Sigmoid colon (tissue), 6 donors: ENCODE measurements at regions not wholly inside any gene's neighbourhood (a gene's known extent, or its start where the extent isn't known, plus 50 kb on each side); places are given as distances from the start of the nearest gene placed in this dataset.

Experiments
- DNase-seq: peaks from one replicate; pipeline ENCODE4 v3.0.0-alpha.2; 2019
- H3K27ac ChIP-seq, 4 donors: fragments of 200-600 bp; sonication (generic); one replicate each; pipeline ENCODE4 v1.5.1; 2016 to 2019; ENCODE audit warnings: mild to moderate bottlenecking in 1 of 4
- H3K27me3 ChIP-seq, 3 donors: fragments of 200-600 bp; sonication (generic); one replicate each; pipeline ENCODE4 v1.5.1; 2019; ENCODE audit warnings: mild to moderate bottlenecking in 1 of 3
- H3K36me3 ChIP-seq, 4 donors: fragments of 200-600 bp; sonication (generic); one replicate each; pipeline ENCODE4 v1.5.1; 2016 to 2019
- H3K4me1 ChIP-seq, 4 donors: fragments of 200-600 bp; sonication (generic); one replicate each; pipeline ENCODE4 v1.5.1; 2017 to 2019
- H3K4me3 ChIP-seq, 4 donors: fragments of 200-600 bp; sonication (generic); one replicate each; pipeline ENCODE4 v1.5.1; 2017 to 2019; ENCODE audit warnings: mild to moderate bottlenecking in 2 of 4, moderate library complexity in 1 of 4
- H3K9me3 ChIP-seq, 4 donors: fragments of 200-600 bp in 3 of 4; sonication (generic) in 3 of 4; one replicate each; pipeline versions ENCODE4 v1.5.1 to v1.6.1; 2013 to 2019
- EP300 ChIP-seq, 4 donors: sonication (generic); formaldehyde crosslinking; IDR thresholded peaks; one replicate each; pipeline ENCODE4 v1.6.1; 2017; ENCODE audit warnings: antibody characterized with exemption in 4 of 4
- POLR2A ChIP-seq, 2 donors: fragments of 450-650 bp; IDR thresholded peaks; one replicate each; pipeline ENCODE4 v1.6.1; 2016; ENCODE audit warnings: antibody characterized with exemption in 2 of 2, mild to moderate bottlenecking in 2 of 2, moderate library complexity in 2 of 2
- POLR2AphosphoS5 ChIP-seq, 4 donors: sonication (generic); formaldehyde crosslinking; IDR thresholded peaks; one replicate each; pipeline ENCODE4 v1.6.1; 2017; ENCODE audit warnings: antibody characterized with exemption in 4 of 4
- WGBS, 2 donors: extraction: QIAGEN DNeasy Blood & Tissue Kit; methylation state at CpG; one replicate each; pipeline ENCODE4 v1.1.7; 2013; 5-methylcytosine and 5-hydroxymethylcytosine counted together
- intact Hi-C: fragments of 100-400 bp; cut with DNase I; formaldehyde crosslinking; loops from one replicate; pipeline ENCODE4 v1.15.1; 2023
- TF ChIP-seq, protein P1 (sequence below), 4 experiments: fragments of 450-650 bp in 3 of 4; fragments of 200-600 bp in 1 of 4; IDR thresholded peaks; one replicate each; pipeline ENCODE4 v1.5.1; 2016 to 2019; ENCODE audit warnings: antibody characterized with exemption in 4 of 4, mild to moderate bottlenecking in 3 of 4, moderate library complexity in 2 of 4
- donor health status: healthy with polysubstance abuse.
- donor health status: healthy.

- H3K4me3 ChIP-seq: no peak overlapping the region
- 90 to 92% methylated on average over 9 of the region's 9 CpGs for WGBS, 2 donors
- peaks cover 0 to 25% (median 4%) of the 10 kb centered on the region in 4 donors for H3K36me3 ChIP-seq
- H3K9me3 ChIP-seq: no peaks in the 10 kb centered on the region
- peaks cover 0 to 95% (median 73%) of the 10 kb centered on the region in 4 donors for H3K4me1 ChIP-seq
- TF ChIP-seq POLR2A (IDR thresholded peaks at IDR 0.05): no peak
- TF ChIP-seq POLR2AphosphoS5 (IDR thresholded peaks at IDR 0.05): no peak
- TF ChIP-seq, protein P1, sequence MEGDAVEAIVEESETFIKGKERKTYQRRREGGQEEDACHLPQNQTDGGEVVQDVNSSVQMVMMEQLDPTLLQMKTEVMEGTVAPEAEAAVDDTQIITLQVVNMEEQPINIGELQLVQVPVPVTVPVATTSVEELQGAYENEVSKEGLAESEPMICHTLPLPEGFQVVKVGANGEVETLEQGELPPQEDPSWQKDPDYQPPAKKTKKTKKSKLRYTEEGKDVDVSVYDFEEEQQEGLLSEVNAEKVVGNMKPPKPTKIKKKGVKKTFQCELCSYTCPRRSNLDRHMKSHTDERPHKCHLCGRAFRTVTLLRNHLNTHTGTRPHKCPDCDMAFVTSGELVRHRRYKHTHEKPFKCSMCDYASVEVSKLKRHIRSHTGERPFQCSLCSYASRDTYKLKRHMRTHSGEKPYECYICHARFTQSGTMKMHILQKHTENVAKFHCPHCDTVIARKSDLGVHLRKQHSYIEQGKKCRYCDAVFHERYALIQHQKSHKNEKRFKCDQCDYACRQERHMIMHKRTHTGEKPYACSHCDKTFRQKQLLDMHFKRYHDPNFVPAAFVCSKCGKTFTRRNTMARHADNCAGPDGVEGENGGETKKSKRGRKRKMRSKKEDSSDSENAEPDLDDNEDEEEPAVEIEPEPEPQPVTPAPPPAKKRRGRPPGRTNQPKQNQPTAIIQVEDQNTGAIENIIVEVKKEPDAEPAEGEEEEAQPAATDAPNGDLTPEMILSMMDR (IDR thresholded peaks at IDR 0.05): no peak
- no peak for TF ChIP-seq EP300 (IDR thresholded peaks at IDR 0.05)
- peak overlapping the region in 3 of 4 donors; percentile 36 to 83 (median 63) for H3K27ac ChIP-seq
- intact Hi-C loops: no loop called here
- H3K27me3 ChIP-seq: no peaks in the 10 kb centered on the region
- no peak for DNase-seq
Observed at GRCh38 chr10:29714096-29714874, 79.5 kb upstream of the SVIL start.

DNA sequence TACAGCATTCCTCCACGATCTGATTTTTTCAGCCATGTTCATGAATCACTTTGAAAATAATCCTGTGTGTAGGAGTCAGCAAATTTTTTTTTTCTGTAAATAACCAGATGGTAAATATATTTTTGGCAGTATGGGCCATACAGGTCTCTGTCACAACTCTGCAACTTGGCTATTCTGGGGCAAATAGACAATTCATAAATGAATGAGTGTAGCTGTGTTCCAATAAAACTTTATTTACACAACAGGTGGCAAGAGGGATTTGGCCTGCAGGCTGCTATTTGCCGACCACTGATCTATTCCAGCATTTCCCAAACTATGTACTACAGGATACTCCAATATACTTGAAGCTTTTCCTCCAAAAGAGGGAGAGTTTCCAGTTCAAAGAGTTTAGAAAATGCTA is 78.7 kb upstream of the SVIL start:
- DNase-seq: no peak
- no peak overlapping the region for H3K4me3 ChIP-seq
- H3K4me1 ChIP-seq: peaks cover 0 to 95% (median 74%) of the 10 kb centered on the region in 4 donors
- H3K36me3 ChIP-seq: peaks cover 0 to 33% (median 4%) of the 10 kb centered on the region in 4 donors
- 80 to 86% methylated on average over 2 of the region's 2 CpGs for WGBS, 2 donors
- no peaks in the 10 kb centered on the region for H3K27me3 ChIP-seq
- no peaks in the 10 kb centered on the region for H3K9me3 ChIP-seq
- H3K27ac ChIP-seq: peak overlapping the region in 3 of 4 donors; percentile 36 to 83 (median 63)
- intact Hi-C loops: no loop called here
- TF ChIP-seq, protein P1 (IDR thresholded peaks at IDR 0.05): no peak
- TF ChIP-seq POLR2AphosphoS5 (IDR thresholded peaks at IDR 0.05): peak in 1 of 4 donors; percentile 38
- no peak for TF ChIP-seq EP300 (IDR thresholded peaks at IDR 0.05)
- no peak for TF ChIP-seq POLR2A (IDR thresholded peaks at IDR 0.05)

GRCh38 chr10:29712108-29712507 is 77.3 kb upstream of the SVIL start:
- no peak for DNase-seq
- H3K4me3 ChIP-seq: no peak overlapping the region
- intact Hi-C loops: no loop called here
- peaks cover 0 to 38% (median 4%) of the 10 kb centered on the region in 4 donors for H3K36me3 ChIP-seq
- H3K9me3 ChIP-seq: no peaks in the 10 kb centered on the region
- WGBS, 2 donors: 69 to 80% methylated on average over 7 of the region's 7 CpGs
- H3K4me1 ChIP-seq: peaks cover 0 to 86% (median 74%) of the 10 kb centered on the region in 4 donors
- TF ChIP-seq, protein P1 (IDR thresholded peaks at IDR 0.05): no peak
- no peak for TF ChIP-seq POLR2A (IDR thresholded peaks at IDR 0.05)
- TF ChIP-seq EP300 (IDR thresholded peaks at IDR 0.05): no peak
- TF ChIP-seq POLR2AphosphoS5 (IDR thresholded peaks at IDR 0.05): peak in 1 of 4 donors; percentile 47
- no peaks in the 10 kb centered on the region for H3K27me3 ChIP-seq
- H3K27ac ChIP-seq: peak overlapping the region in 3 of 4 donors; percentile 27 to 83 (median 63)

DNA sequence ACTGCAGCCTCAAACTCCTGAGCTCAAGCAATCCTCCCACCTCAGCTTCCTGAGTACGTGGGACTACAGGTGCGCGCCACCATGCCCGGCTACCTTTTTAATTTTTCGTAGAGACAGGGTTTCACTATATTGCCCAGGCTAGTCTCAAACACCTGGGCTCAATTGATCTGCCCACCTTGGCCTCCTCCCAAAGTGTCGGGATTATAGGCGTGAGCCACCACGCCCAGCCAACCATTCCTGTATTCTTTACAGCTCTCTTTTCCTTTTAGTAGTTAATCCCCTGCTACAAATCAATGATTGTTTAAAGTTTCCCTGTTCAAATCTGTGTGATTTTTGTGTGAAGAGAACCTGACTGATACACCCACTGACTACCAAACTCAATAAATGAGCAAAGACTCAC is 75.4 kb upstream of the SVIL start:
- H3K4me1 ChIP-seq: peaks cover 0 to 75% (median 68%) of the 10 kb centered on the region in 4 donors
- TF ChIP-seq, protein P1 (IDR thresholded peaks at IDR 0.05): no peak
- TF ChIP-seq POLR2AphosphoS5 (IDR thresholded peaks at IDR 0.05): no peak
- no peak for TF ChIP-seq POLR2A (IDR thresholded peaks at IDR 0.05)
- no peak for TF ChIP-seq EP300 (IDR thresholded peaks at IDR 0.05)
- intact Hi-C loops: no loop called here

More for the DNA sequence above, 75.4 kb upstream of the SVIL start:
- Histone ChIP-seq H3K4me3 (no peak overlapping the region), H3K9me3 (no peaks in the 10 kb centered on the region), H3K36me3 (peaks cover 0 to 41% (median 4%) of the 10 kb centered on the region in 4 donors), H3K27ac (peak overlapping the region in 3 of 4 donors; percentile 30 to 83 (median 63)), H3K27me3 (no peaks in the 10 kb centered on the region)
- DNase-seq: no peak
- WGBS, 2 donors: 31 to 82% methylated on average over 8 of the region's 8 CpGs
